GM19324 (cell line): ENCODE measurements at regions not wholly inside any gene's neighbourhood (a gene's known extent, or its start where the extent isn't known, plus 50 kb on each side); places are given as distances from the start of the nearest gene placed in this dataset.
"Not testable (repeated sequence)": the region's sequence is repeated elsewhere in the genome, so short reads cannot be mapped to it uniquely, and the experiment has no call there.

Source experiments
- ATAC-seq: cut with Tn5 transposase; IDR thresholded peaks from one replicate; pipeline ENCODE4 v1.9.1; 2021; ENCODE audit warnings: mild to moderate bottlenecking, moderate library complexity; ENCODE audit not compliant: unreplicated experiment, low FRiP score

GRCh38 chr5:60448600-60448999, 251.4 kb downstream of the DEPDC1B start:
- no peak for ATAC-seq

GRCh38 chr5:60447488-60447920, 252.5 kb downstream of the DEPDC1B start:
- ATAC-seq: no peak

GRCh38 chr5:60446917-60447316, 253.0 kb downstream of the DEPDC1B start:
- ATAC-seq: no peak

DNA sequence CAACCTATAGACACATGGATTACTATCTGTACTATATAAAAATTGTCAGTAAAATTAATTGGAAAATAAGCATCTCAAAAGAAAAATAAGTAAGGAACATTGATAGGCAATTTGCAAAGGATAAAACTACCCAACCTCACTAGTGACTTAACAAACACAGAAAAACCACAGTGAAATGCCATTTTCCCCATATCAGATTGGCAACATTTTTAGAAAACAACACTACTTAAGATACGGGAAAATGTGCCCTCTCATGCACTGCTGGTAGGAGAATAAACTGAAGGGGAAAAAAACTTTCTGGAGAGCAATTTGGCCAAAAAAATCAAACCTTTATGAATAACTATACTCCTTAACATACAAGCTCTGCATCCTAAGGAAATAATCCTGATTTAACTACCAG, 254.0 kb downstream of the DEPDC1B start:
- ATAC-seq: no peak

GRCh38 chr5:60445427-60445826, 254.5 kb downstream of the DEPDC1B start:
- no peak for ATAC-seq

DNA sequence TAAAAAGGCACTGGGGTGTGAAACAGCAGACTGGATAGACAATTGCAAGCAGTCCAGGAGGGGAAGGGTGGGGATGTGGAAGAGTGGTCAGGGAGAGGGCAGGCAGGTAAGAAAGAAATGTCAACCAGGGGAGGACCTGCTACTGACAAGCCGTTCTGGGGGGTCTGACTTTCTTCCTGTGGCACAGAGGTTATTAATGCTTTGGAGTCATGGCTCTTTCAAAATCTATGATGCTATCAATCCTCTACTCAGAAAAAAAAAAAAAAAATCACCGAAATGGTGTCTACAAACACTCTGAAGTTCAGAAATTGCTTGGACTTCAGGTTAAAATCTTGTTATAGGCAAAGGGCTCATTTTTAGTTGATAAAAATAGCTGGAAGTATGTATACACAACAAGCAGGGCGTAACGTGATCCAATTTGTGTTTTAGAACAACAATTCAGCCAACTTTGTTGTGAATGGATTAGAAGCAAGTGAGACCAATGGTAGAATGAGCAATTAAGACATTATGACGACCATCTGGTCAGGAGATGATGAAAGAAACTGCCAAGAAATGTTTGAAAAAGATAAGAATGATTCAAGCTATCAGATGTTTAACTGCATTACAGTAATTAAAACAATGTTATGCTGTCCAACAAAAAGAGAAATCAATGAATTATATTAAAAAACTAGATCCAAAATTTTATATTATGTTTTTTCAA, 255.2 kb downstream of the DEPDC1B start:
- ATAC-seq: no peak

DNA sequence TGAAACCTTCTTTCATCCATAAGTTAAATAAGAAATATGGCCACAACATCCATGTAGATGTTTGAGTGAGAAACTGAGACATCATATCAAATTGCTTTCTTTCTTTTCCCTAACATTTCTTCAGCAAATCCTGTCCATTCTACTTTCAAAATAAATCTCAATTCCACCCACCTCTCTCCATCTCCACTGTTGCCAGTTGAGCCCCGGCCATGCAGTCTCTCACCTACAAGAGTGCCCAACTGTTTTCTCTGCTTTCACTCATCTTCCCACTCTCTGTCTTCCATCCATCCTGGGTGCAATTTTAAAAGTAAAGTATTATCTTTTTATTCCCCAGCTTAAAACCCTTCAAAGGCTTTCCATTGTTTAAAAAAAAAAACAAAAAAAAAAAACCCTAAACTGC, 260.4 kb downstream of the DEPDC1B start:
- ATAC-seq: no peak

GRCh38 chr5:60437308-60437707, 262.7 kb downstream of the DEPDC1B start:
- no peak for ATAC-seq

DNA sequence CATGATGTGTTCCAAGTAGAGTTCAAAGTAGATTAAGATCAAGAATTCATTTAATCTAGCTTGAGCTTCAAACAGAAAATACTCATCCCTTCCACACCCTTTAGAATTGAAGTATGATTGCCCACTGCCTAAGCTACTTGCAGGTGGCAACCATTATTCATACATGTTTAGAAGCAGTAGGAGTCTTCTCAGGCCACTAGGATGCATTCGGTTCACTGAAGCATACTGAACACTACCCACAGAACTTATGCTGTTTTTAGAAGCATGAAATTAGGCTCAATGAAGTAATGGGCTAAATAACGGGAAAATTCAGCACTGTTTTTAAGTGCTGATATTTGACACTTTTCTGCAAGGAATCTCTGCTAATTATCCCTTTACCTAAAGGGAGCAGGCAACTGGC, 263.4 kb downstream of the DEPDC1B start:
- no peak for ATAC-seq

GRCh38 chr5:60435808-60436207, 264.2 kb downstream of the DEPDC1B start:
- ATAC-seq: no peak

GRCh38 chr5:60426189-60426588, 273.8 kb downstream of the DEPDC1B start:
- ATAC-seq: not testable (repeated sequence)

GRCh38 chr5:60420773-60421172, 279.2 kb downstream of the DEPDC1B start:
- ATAC-seq: not testable (repeated sequence)

- no peak for ATAC-seq
These were observed 282.3 kb downstream of the DEPDC1B start for GRCh38 chr5:60417500-60418181.

DNA sequence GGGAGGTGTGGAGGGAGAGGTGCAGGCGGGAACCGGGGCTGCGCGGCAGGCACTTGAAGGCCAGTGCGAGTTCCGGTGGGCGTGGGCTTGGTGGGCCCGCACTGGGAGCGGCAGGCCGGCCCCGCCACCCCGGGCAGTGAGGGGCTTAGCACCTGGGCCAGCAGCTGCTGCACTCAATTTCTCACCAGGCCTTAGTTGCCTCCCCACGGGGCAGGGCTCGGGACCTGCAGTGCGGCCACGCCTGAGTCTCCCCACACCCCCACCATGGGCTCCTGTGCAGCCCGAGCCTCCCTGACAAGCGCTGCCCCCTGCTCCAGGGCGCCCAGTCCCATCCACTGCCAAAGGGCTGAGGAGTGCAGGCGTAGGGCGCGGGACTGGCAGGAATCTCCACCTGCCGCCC, 284.5 kb downstream of the DEPDC1B start:
- ATAC-seq: no peak

DNA sequence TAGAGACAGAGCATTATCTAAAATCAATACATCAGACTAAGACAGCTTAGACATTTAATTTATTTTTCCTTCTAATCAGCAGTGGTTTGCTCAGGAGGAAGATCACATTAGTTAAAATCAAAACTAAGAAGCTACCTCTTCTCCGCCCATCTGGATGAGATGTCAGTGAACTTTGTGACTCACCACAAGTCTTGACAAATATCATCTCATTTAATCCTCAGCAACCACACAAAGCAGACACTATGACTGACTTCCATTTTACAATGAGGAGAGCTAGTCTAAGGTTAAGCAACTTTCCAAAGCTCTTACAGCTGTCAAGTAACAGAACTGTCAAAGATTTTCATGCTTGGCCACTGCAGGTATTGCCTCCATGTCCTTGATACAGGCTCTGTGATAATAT, 289.5 kb downstream of the DEPDC1B start:
- no peak for ATAC-seq

DNA sequence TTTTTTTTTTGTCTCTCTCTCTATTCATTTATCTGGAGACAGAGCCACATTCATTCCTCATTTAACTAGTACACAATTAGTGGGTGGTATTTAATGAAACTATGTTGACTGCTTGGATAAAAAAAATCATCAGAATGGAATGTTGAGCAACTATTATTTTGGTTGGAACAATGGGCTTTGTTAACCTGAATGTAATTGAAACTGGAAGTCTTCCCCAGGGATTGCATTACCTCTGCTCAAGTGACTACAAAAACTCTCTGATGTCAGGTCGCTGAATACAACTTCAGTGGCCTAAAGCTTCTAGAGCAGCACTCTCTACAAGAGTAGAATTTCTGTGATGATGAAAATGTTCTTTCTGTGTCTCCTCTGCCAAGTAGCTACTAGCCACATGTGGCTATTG, 295.8 kb downstream of the DEPDC1B start:
- ATAC-seq: no peak

DNA sequence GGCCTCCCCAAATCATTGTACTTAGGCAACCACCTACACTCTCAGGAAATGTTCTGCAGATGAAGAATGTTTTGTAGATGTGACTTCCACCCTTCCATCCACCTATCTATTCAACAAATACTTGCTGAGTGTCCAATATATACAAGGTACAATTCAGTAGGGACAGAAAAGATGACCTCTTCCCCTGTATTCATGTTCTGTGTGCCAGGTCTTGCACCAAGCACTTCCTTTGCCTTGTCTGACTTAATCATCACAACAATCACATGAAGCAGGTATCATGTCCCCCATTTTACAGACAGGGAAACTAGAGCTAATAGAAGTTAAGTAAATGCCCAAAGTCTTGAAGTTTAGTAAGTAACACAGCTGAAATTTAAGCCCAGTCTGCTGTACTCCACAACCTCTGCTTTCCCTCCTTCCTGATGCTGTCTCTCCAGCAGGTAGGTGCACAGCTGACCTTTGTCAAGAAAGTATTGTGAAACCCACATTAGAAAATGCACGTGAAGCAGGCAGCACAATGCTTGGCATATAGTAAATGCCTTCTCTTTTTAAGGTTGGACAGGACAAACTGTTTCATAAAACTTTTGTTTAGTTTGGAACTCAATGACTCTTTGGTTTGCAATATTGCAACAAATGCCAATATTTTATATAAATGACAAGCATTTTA, 296.5 kb downstream of the DEPDC1B start:
- no peak for ATAC-seq

DNA sequence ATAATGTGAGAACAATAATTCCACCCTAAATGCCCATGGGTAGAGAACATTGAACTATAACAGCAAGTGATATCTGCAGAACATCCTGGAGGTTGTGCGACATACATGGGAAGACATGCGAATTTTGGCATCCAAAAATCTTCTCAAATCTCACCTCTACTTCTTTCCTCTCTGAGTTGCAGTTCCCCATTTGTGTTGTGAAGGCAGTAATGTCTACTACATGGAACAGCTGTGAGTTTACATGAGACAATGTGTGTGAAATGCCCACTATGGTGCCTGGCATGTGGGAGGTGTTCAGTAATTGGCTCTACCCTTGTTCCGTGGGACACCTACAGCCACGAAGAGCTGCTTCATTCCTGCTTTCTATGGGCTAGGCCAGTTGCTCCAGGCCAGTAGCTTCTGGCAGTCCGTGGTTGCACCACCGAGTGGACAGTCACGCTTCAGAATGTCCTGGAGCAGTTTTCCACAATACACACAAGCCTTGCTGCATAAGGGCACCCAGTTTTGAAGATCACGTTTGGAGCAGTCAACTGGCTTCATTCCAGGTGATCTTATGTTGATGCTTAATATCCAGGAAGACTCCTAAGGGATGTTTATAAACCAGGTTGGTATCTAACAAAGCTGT, 297.7 kb downstream of the DEPDC1B start:
- ATAC-seq: no peak

- ATAC-seq: no peak
These were observed 298.4 kb downstream of the DEPDC1B start for GRCh38 chr5:60401526-60401925.

- ATAC-seq: no peak
These were observed 300.5 kb downstream of the DEPDC1B start for GRCh38 chr5:60399507-60399906.

GRCh38 chr5:60395712-60396329, 304.1 kb downstream of the DEPDC1B start:
- no peak for ATAC-seq
